GM18909 (cell line): ENCODE measurements at regions not wholly inside any gene's neighbourhood (a gene's known extent, or its start where the extent isn't known, plus 50 kb on each side); places are given as distances from the start of the nearest gene placed in this dataset.
"Not testable (repeated sequence)": the region's sequence is repeated elsewhere in the genome, so short reads cannot be mapped to it uniquely, and the experiment has no call there.

ENCODE experiments used
- ATAC-seq: cut with Tn5 transposase; IDR thresholded peaks from one replicate; pipeline ENCODE4 v1.9.1; 2021; ENCODE audit warnings: mild to moderate bottlenecking; ENCODE audit not compliant: unreplicated experiment, poor library complexity

DNA sequence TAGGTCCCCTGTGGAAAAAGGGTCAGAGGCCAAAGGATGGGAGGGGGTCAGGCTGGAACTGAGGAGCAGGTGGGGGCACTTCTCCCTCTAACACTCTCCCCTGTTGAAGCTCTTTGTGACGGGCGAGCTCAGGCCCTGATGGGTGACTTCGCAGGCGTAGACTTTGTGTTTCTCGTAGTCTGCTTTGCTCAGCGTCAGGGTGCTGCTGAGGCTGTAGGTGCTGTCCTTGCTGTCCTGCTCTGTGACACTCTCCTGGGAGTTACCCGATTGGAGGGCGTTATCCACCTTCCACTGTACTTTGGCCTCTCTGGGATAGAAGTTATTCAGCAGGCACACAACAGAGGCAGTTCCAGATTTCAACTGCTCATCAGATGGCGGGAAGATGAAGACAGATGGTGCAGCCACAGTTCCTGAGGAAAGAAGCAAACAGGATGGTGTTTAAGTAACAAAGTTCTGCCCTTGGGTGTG, 165.8 kb downstream of the RPIA start:
- no peak for ATAC-seq

DNA sequence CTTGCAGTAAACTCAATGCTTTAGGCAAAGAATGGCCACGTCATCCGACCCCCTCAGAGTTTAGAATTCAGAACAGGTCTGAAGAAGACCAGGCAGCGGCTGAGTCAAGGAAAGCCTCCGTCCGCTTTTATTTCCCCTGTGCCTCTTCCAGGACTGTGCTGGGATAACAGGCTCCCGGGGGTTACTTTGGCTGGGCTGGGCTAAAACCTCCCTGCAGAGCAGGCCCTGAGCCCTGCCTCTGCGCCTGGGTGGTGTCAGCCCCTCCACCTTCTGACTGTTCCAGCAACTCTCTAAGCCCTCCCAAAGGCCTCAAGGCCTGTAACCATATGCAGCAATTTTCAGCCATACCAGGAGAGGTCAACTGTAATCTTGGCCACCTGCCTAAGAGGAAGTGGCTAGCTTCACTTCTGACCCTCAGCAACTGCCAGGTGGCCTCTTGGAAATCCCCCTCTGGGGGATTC, 166.5 kb downstream of the RPIA start:
- ATAC-seq: no peak

DNA sequence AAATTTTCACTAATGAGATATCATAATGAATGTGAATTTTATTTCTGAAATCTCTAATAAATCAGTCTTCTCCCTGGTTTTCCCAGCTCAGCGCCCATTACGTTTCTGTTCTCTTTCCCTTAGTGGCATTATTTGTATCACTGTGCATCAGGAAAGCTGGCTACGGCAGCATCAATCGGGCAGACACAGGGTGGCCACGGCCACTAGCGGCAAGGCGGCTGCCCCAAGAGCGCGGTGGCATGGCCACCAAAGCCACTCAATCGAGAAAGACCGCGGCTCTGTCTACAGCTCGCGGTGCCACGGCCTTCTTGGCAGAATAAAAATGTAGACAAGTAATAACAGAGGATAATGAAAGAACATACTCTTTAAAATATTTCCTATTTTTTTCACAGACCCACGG, 168.0 kb downstream of the RPIA start:
- ATAC-seq: no peak

DNA sequence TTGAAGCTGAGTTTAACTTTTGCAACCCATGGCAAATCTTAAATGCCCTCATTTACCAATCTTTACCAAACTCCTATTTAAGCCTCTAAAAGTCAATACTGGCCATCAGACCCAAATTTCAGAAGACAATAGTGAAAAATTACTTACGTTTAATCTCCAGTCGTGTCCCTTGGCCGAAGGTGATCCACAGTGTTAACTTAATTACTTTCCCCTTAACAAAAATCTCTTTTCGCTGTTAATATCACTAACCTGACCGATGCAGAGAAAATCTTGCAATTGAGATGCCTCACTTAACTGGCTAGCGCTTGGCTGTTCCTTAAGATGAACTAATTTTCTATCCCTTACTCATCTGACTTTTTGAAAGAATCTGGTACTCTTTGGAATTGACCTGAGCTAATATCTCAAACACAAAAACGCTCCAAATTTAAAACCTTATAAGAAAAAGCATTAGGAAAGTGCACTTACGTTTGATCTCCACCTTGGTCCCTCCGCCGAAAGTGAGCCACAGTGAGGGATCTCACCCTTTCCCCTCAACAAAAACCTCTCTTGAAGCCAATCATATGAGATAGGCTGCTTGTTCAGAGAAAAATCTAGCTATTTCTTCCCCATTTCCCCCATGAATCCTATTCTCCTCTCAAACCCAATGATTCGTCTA, 169.1 kb downstream of the RPIA start:
- no peak for ATAC-seq

DNA sequence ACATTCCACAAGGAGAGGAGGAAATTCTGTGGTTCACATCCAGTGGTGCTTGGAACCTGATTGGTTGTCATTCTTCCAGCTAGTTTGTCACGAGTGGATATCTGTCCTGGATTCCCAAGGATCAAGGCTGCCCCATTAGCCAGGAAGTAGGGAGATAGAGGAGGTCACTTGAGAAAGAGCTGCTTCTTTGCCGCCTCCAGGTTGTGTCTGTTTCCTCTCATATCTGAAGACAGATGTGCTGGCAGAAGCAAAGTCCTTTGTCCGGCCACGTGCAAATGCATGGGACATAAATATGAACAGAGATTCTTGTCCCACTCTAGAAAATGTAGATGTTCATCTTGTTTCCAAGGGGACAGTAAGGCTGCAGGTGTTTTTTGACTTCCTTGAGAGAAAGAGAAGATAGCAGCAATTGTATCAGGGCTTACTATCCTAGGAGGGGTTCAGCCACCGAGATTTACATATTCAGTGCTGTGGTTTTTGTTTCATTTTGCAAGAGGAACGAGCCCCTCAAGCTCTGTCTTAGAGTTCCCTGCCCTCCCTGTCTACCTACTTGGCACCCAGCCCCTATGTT, 174.4 kb downstream of the RPIA start:
- ATAC-seq: no peak

DNA sequence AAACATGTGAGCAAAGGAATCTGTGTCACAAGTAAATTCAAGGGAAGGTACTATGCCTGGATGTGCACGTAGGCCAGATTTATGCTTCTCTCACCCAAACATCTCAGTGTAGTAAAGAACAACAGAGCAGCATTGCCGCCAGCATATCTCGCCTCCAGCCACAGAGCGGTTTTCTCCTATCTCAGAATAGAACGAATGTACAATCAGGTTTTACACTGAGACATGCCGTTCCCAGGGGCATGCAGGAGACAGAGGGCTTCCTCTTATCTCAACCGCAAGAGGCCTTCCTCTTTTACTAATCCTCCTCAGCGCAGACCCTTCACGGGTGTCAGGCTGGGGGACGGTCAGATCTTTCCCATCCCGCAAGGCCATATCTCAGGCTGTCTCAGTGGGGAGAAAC, 175.3 kb downstream of the RPIA start:
- ATAC-seq: no peak

DNA sequence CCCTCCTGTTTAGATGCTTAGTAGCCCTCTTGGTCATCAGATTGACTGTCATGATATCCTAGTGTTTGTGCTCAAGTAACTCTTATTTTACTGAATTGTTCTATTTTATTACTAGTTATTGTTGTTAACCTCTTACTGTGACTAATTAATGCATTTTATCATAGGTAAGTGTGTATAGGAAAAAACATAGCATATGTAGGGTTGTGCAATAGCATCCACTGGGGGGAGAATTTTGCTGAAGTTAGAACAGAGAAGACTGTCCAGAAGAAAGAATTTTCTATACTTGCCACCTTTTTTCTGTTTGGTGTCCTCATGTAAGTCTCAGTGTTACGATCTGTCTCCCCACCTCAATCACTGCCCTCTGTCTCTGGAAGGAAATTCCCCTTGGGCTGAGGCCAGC, 177.4 kb downstream of the RPIA start:
- no peak for ATAC-seq

DNA sequence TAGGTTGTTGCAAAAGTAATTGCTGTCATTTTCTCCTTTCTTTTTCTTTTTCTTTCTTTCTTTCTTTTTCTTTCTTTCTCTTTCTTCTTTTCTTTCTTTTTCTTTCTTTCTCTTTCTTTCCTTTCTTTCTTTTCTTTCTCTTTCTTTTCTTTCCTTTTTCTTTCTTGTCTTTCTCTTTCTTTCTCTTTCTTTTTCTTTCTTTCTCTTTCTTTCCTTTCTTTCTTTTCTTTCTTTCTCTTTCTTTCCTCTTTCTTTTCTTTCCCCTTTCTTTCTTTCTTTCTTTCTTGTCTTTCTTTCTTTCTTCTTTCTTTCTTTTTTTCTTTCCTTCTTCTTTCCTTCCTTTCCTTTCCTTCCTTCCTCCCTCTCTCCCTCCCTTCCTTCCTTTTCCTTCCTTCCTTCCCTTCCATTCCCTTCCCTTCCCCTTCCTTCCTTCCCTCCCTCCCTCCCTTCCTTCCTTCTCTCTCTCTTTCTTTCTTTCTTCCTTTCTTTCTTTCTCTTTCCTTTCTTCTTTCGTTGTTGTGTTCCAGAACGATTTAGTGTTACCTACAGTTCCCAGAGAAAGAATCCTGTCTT, 178.9 kb downstream of the RPIA start:
- ATAC-seq: no peak

DNA sequence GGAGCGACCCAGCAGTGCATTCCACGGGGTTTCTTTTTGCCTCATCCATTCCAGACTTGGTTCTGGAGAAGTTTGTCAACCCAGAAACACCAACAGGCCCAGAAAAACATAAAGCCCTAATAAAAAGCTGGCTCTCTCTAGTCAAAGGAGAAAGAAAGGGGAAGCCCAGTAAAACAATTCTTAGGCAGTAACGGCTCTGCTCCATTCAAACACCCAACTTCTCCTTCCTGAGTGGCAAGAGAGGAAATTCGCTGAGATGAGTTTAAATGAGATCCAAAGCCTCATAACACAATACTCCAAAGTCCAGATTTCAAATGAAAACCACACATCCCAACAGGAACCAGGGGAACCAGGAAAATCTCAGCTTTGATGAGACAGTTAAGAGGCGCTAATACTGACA, 179.9 kb downstream of the RPIA start:
- ATAC-seq: no peak

DNA sequence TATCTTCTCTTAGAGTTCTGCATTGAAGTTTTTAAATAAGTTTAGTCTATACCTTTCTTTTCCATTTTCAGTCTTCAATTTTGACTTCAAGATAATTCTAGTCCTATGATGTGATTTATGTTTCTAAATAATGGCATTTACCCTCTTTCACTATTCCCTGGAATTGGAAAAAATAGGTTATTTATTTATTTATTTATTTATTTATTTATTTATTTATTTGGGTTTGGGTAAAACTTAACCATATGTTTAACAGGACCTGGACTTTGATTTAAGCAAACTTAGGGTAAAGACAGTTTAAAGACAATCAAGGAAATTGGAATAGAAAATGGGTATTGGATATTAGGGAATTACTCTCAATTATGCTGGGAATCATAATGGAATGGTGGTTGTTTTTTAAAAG, 182.1 kb downstream of the RPIA start:
- no peak for ATAC-seq

DNA sequence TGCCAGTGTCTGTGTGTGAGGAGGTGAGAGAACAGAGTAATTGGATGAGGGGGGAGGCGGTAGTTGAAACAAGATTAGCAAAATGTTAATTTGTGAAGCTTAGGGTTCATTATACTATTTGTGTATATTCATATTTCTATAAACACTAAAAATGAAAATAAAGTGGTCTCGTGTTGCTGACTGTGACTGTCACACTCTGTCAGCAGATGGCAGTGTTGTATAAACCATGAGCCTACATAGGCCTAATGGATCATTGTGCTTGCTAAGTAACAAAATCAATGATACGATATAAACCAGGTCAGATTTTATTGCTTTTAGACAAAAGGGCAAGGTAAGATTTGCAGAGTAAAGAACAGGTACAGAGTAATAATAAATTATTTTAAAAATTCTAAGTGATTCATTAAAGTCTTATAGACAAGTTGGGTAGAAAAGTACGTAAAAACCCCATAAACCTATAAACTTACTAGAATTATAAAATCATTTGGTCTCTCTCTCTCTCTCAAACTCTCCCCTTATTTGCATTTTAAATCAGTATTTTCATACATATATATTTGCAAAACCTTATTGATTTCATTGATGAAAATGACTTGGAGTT, 182.7 kb downstream of the RPIA start:
- ATAC-seq: no peak

DNA sequence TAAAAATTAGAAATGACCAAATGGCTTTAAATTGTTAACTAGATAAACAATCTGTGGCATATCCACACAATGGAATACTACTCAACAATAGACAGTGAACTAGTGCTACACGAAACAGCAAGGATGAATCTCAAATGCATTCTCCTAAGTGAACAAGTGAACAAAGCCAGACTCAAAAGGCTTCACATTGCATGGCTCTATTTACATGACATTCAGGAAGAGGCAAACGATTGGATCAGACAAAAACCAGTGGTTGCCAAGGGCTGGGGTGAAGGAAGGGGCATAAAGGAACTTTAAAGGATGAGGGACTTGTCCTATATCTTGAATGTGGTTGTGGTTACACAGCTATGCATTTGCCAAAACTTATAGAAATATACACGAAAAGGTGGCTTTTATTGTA, 184.3 kb downstream of the RPIA start:
- no peak for ATAC-seq

DNA sequence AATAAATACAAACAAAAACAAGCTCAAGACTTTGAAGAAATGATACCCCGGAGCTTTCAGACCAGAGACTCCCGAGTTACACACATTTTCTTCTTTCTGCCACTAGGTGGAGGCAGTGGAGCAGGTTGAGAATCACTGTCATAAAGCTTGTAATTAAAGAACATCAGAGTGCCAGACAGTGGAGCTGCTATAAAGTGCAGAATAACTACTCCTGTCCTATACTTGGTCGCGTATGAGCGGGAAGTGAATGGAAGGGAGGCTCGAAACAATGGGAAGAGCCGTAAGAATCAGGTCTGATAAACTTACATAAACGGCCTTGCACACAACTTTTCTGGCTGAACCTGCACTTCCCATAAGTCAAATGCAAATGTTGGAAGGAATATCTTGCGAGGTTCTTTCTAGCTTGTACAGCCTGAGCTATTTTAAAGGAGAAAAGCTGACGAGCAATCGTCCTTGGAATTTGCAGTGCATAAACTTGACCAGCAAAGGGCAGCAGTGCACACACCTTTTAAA, 189.0 kb downstream of the RPIA start:
- ATAC-seq: no peak

DNA sequence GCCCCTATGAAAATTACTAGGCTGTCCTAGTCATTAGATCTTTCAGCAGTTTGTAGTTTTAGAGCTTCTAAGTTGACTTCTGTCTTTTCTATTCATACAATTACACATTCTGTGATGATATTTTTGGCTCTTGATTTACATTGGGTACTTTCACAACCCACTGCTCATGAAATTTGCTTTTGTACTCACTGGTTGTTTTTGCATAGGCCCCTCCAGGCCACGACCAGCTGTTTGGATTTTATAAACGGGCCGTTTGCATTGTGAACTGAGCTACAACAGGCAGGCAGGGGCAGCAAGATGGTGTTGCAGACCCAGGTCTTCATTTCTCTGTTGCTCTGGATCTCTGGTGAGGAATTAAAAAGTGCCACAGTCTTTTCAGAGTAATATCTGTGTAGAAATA, 193.8 kb downstream of the RPIA start:
- ATAC-seq: no peak

DNA sequence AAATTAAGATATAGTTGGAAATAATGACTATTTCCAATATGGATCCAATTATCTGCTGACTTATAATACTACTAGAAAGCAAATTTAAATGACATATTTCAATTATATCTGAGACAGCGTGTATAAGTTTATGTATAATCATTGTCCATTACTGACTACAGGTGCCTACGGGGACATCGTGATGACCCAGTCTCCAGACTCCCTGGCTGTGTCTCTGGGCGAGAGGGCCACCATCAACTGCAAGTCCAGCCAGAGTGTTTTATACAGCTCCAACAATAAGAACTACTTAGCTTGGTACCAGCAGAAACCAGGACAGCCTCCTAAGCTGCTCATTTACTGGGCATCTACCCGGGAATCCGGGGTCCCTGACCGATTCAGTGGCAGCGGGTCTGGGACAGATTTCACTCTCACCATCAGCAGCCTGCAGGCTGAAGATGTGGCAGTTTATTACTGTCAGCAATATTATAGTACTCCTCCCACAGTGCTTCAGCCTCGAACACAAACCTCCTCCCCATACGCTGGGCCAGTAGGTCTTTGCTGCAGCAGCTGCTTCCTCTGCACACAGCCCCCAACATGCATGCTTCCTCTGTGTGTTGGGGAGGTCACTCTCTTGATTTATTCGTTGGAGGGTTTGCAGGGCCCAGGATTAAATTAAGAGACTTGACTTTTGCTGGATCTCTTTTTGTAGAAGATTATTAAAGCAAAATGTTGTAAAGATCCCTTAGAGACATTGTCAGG, 194.4 kb downstream of the RPIA start:
- no peak for ATAC-seq

DNA sequence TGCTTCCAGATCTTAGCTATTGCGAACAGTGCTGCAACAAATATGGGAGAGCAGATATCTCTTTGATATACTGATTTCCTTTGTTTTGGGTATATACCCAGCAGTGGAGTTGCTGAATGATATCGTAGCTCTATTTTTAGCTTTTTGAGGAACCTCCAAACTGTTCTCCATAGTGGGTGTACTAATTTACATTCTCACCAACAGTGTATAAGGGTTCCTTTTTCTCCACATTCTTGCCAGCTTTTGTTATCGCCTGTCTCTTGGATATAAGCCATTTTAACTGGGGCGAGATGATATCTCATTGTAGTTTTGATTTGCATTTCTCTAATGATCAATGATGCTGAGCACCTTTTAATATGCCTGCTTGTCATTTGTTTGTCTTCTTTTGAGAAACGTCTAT, 196.0 kb downstream of the RPIA start:
- ATAC-seq: not testable (repeated sequence)

DNA sequence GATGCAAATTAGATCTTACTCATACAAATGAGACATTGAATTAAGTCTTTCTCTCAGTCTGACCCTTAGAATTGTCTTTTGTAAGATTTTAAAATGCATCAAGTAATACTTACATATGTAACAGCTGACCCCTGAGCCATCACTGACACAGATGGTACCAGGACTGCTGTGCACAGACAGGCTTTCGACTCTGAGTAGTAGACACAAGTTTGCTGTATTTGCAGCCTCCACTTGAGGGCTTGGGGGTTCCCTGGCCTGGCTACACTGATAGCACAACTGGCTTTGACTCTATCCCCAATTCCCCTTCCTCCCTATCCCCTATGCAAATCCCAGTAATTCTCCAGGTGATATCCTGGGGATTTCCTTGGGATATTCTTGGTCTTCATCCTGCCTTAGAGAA, 200.7 kb downstream of the RPIA start:
- ATAC-seq: no peak

DNA sequence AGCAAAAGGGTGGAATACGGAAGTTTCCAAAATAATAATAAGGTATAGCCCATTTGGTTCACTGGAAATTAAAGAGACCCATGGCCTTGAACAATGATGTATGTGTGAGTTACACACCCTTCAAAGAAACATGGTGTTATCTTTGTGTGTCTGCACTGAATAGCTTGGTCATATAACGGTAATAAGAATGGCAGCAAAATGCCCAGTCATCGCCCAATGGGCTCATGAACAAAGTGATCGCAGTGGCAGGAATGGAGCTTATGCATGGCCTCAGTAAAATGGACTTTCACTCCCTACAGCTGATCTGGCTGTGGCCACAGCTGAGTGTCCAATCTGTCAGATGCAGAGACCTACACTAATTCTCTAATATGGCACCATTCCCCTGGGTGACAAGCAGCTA, 201.3 kb downstream of the RPIA start:
- no peak for ATAC-seq

DNA sequence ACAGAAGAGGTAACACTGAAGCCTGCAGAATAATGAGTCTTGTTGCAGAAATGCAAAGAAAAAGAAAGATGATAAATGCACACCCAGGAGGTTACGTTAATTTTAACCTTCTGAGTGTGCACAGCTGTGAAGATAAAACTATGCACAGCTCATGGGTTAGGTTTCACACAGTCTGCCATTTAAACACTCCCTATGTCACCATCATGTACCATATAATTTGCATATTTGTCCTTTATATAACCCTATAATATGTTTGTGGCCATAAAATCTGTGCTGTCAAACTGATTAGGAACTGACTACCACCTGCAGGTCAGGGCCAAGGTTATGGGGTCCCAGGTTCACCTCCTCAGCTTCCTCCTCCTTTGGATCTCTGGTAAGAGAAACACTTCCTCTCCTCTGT, 205.5 kb downstream of the RPIA start:
- ATAC-seq: no peak

DNA sequence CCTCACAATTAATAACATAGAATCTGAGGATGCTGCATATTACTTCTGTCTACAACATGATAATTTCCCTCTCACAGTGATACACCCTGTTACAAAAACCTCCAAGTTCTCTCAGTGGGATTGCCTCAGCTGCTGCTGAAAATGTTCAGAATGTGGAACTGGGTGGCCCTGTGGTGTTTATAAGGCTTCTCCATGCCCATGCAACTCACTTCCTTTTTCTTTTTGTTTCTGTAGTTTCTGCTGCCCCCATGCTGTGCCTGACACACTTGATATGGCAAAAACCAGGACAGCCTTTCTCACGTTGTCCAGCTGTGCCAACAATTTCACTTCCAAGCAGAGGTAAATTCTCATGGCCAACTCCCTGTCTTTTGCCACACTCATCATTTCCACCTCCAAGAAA, 206.2 kb downstream of the RPIA start:
- no peak for ATAC-seq
